ENCODE measurements at regions not wholly inside any gene's neighbourhood (a gene's known extent, or its start where the extent isn't known, plus 50 kb on each side); places are given as distances from the start of the nearest gene placed in this dataset.

- TF ChIP-seq, protein P1, sequence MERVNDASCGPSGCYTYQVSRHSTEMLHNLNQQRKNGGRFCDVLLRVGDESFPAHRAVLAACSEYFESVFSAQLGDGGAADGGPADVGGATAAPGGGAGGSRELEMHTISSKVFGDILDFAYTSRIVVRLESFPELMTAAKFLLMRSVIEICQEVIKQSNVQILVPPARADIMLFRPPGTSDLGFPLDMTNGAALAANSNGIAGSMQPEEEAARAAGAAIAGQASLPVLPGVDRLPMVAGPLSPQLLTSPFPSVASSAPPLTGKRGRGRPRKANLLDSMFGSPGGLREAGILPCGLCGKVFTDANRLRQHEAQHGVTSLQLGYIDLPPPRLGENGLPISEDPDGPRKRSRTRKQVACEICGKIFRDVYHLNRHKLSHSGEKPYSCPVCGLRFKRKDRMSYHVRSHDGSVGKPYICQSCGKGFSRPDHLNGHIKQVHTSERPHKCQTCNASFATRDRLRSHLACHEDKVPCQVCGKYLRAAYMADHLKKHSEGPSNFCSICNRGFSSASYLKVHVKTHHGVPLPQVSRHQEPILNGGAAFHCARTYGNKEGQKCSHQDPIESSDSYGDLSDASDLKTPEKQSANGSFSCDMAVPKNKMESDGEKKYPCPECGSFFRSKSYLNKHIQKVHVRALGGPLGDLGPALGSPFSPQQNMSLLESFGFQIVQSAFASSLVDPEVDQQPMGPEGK (CRISPR knock-in tag; IDR thresholded peaks at IDR 0.05; ENCODE audit: borderline replicate concordance): no peak
- no peak for TF ChIP-seq COPS2 (conservative IDR thresholded peaks at IDR 0.05)
- no peak for TF ChIP-seq AFF4 (CRISPR knock-in tag; IDR thresholded peaks at IDR 0.05)
- TF ChIP-seq, protein P2, sequence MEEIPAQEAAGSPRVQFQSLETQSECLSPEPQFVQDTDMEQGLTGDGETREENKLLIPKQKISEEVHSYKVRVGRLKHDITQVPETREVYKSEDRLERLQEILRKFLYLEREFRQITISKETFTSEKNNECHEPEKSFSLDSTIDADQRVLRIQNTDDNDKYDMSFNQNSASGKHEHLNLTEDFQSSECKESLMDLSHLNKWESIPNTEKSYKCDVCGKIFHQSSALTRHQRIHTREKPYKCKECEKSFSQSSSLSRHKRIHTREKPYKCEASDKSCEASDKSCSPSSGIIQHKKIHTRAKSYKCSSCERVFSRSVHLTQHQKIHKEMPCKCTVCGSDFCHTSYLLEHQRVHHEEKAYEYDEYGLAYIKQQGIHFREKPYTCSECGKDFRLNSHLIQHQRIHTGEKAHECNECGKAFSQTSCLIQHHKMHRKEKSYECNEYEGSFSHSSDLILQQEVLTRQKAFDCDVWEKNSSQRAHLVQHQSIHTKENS (CRISPR knock-in tag; IDR thresholded peaks at IDR 0.05): no peak
Measured at GRCh38 chr14:53896726-53897125, 59.9 kb downstream of the BMP4 start (continued).
